LoVo (cell line): ENCODE measurements at regions not wholly inside any gene's neighbourhood (a gene's known extent, or its start where the extent isn't known, plus 50 kb on each side); places are given as distances from the start of the nearest gene placed in this dataset.

Source experiments
- DNase-seq: peaks from one replicate; pipeline ENCODE4 v3.0.0-alpha.2; 2016; ENCODE audit warnings: low spot score

DNA sequence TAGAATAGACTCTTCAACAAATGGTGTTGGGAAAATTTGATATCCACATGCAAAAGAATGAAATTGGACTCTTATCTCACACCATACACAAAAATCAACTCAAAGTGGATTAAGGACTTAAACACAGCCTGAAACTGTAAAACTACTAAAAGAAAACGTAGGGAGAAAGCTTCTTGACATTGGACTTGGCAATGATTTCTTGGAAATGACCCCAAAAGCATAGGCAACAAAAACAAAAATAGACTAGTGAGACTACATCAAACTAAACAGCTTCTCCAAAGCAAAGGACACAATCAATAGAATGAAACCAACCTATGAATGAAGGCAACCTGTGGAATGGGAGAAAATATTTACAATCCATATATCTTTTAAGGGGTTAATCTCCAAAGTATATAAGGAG is 94.7 kb upstream of the INTU start:
- DNase-seq = no peak

DNA sequence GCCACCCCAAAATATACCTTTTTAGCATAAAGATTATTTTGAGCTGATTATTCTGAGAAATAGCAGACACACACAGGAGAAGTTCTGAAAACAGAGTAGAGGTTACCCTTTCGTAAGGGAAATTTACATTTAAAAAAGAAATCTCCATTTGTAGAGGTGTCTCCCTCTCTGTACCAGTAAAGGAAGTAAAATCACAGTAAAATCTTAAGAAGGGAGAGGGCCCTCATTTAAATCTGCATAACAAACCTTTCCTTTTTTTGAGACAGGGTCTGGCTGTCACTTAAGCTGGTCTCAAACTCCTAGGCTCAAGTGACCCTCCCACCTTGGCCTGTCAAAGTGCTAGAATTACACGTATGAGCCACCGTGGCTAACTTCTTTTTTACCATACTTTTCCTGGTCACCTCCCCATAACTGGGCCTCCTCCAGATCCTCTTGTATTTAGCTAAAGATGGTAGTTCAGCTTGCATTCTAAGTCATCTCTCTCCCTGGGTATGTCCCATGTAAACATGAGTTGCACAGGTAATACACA is 92.2 kb upstream of the INTU start:
- no peak for DNase-seq

DNA sequence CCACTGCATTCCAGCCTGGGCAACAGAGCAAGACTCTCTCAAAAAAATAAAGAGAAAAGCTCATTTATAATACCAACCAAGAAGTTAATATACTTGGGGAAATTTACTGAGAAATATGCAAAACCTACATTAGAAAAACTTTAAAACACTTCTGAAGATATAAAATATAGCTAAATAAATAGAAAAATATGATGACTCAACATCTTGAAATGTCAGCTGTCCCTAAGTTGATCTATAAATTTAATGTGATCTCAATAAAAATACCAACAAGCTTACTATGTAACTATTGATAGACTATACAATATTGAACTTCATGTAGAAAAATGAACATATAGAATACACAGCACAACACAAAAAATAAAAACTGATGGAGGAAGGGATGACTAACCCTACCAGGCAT is 87.5 kb upstream of the INTU start:
- DNase-seq = no peak

GRCh38 chr4:127548990-127549925 is 83.5 kb upstream of the INTU start:
- DNase-seq = no peak

- DNase-seq = no peak
These were observed 77.7 kb upstream of the INTU start for GRCh38 chr4:127555106-127555505.

DNA sequence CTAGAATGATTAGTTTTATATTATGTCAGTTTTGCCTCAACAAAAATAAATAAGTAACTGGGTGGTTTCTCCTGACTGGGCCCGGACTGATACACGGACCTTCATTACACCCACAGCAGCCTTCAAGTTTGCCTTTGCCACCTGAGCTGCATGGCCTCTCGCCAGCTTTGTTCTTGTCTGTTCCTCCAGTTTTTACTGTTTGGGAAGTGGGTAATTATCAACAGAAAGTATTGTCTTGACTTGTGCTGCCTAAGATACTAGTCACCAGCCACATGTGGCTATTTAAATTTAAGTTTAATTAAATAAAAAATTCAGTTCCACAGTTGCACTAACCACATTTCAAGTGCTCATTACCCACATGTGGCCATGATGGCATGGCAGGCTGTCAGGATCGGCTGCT is 74.7 kb upstream of the INTU start:
- no peak for DNase-seq

- no peak for DNase-seq
These were observed 74.0 kb upstream of the INTU start for GRCh38 chr4:127558489-127559407.

GRCh38 chr4:127559981-127560380 is 72.8 kb upstream of the INTU start:
- DNase-seq = no peak

DNA sequence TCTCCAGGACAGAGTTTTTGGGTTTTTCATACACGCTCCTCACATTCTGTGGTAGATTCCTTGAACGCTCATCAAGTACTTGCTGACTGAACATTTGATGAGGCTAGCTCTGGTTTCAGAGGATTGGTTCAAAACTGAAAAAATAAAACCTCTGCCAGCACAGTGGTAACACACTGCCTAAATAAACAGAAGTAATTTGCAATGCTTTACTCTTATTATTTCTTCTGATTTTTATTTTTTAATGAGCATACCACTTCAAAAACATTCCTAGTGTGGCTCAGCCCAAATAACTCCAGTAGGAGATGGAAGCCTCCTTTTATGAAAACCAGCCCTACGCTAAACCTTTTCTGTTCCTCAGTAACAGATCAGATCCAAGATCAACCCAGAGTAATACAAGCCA is 72.0 kb upstream of the INTU start:
- DNase-seq = no peak

DNA sequence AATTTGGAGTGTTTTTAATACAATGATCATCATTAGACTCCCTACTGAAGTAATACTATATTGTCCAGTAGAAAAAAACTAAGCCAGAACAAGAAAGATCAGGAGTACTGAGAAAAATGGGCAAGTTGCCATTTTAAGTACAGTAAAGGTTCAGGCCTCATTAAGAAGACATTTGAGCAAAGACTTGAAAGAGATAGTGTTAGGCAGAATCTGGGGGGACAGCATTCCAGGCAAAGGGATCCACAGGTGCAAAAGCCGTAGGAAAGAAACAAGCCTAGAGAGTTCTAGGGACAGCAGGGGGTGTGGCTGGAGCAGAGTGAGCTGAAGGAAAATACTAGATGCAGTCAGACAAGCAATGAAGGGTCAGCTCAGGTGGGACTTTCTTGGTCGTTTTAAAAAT is 58.1 kb upstream of the INTU start:
- no peak for DNase-seq

GRCh38 chr4:127575888-127576287 is 56.9 kb upstream of the INTU start:
- DNase-seq = no peak

DNA sequence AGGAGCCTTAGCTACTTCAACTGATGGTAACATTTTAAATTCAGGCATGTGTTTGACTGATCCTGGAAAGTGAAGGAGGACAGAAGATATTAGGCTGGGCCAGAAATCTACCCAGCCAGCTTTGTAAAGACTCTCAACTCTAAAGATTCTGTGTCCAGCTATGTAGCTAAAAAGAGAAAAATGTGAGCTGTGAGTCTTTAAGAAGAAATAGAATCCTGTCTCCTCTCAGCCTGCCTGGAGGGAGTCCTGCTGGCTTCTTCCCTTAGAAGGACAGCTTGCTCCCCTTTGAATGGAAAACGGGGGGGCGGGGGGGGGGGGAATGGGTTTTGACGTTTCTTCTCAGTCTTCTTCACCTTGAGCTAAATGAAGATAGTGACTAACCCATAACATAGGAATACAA is 54.3 kb upstream of the INTU start:
- DNase-seq = no peak

DNA sequence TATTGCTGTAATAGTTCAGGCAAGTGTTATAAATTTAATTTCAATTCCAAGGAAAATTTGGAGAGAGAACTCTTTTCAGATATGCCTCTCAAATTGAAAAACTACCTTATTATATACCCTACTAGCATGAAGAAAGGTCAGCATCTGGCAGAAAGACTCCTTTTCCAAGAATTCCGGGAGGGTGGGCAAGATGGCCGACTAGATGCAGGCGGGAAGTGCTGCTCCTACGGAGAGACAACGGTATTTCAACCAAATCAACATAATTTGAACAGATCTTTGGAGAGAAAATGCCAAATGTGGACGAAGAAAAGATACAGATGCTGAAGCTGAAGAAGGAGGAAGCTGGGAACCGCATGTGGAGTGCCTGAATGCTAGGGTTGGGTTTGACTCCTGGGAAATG is 53.8 kb upstream of the INTU start:
- DNase-seq = no peak

DNA sequence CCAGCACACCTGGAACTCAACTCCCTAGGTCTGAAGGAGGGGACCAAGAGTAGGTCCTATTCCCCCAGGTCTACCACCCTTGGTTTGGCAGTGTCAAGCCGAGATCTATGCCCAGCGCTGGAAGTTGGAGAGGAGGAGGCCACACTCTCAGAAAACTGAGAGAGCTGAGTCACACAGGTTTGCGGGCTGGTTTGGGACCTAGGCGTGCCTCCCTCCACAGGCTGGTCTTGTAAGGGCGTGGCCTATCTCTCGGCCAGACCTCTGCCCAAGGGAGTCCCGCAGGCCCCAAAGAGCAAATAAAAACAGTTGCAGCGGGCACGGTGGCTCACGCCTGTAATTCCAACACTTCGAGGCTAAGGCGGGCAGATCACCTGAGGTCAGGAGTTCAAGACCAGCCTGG is 52.9 kb upstream of the INTU start:
- no peak for DNase-seq

DNA sequence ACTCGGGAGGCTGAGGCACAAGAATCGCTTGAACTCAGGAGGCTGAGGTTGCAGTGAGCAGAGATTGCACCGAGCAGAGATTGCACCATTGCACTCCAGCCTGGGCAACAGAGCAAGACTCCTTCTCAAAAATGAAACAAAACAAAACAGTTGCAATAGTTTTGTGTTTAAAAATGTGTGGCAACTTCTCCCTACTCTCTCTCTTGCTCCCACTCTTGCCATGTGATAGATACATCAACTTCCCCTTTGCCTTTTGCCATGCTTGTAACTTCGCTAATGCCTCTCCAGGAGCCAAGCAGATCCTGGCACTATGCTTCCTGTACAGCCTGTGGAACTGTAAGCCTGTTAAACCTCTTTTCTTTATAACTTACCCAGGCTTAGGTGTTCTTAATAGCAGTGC is 52.5 kb upstream of the INTU start:
- DNase-seq = no peak

GRCh38 chr4:127580891-127581290 is 51.9 kb upstream of the INTU start:
- DNase-seq = no peak
